GM19025 (cell line): ENCODE measurements at regions not wholly inside any gene's neighbourhood (a gene's known extent, or its start where the extent isn't known, plus 50 kb on each side); places are given as distances from the start of the nearest gene placed in this dataset.

Source experiments
- ATAC-seq: cut with Tn5 transposase; IDR thresholded peaks from one replicate; pipeline ENCODE4 v1.9.1; 2021; ENCODE audit warnings: mild to moderate bottlenecking, low read depth, moderate library complexity; ENCODE audit not compliant: unreplicated experiment

GRCh38 chr2:129103936-129104878 is 785.5 kb upstream of the HS6ST1 start:
- no peak for ATAC-seq

DNA sequence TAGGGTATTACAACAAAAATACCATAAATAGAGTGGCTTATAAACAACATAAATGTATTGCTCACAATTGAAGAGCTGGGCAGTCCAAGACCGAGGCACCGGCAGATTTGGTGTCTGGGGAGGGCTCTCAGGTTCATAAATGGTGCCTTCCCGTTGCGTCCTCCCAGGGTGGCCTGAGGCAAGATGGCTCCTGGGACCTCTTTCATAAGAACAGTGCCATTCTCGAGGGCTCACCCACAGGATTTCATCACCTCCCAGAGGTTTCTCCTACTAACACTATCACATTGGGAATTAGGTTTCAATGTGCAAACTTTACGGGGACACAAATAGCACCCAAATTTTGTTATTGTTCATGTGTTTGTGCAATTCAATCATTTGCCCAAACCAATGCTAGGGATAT is 793.5 kb upstream of the HS6ST1 start:
- ATAC-seq: no peak

DNA sequence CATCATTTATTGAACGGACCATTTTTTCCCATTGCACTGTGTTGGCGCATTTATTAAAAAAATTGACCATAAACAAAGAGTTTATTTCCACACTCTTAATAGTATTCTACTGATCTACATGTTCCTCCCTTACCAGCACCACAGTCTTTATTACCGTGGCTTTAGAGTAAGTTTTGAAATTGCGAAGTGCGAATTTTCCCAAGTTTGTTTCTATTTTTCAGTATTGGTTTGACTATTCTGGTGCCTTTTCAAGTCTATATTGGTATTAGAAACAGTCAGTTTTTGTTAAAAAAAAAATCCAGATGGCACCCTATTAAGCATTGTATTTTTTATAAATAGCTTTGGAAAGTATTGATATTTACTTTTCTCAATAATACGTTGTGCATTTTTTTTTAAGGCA is 795.1 kb upstream of the HS6ST1 start:
- no peak for ATAC-seq

GRCh38 chr2:129117434-129117833 is 798.8 kb upstream of the HS6ST1 start:
- no peak for ATAC-seq

DNA sequence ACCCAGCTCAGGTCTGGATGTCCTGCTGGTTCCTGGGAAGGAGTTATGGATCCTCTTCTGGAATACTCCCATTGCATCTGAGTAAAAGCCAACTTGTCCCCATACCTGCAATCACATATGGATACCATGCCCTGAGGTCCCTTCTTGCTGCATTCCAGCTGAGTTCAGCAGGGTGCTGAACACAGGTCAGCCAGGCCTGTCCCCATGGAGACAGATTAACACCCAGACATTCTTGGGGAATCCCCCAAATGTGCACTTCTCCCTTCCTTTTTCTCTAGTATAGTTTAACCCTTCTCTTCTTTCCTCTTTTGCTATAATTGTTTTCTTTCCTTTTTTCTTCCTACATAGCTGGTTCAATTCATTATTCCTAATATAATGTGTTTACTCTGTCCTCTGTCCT is 799.6 kb upstream of the HS6ST1 start:
- ATAC-seq: peak; percentile 51

DNA sequence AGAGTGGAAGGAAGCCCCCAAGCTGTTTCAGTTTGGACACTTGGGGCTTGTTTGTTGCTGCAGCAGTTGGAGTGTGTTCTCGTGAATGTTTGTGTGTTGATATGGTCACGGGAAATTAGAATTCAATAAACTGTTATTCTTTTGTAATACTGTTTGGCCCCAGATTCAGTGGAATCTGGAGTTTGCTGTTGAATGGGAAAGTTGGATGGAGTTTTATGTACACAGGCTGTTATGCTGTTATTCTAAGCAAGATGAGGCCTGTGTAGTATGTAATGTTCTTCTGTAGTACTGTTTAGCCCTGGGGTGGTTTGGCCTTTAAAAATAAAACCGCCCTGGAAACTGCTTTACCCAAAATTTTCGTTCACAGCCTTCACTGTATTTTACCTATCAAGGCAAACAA is 810.4 kb upstream of the HS6ST1 start:
- no peak for ATAC-seq

- ATAC-seq: no peak
Measured at GRCh38 chr2:129133692-129134641, 815.3 kb upstream of the HS6ST1 start.

- no peak for ATAC-seq
Measured at GRCh38 chr2:129135017-129135416, 816.3 kb upstream of the HS6ST1 start.

DNA sequence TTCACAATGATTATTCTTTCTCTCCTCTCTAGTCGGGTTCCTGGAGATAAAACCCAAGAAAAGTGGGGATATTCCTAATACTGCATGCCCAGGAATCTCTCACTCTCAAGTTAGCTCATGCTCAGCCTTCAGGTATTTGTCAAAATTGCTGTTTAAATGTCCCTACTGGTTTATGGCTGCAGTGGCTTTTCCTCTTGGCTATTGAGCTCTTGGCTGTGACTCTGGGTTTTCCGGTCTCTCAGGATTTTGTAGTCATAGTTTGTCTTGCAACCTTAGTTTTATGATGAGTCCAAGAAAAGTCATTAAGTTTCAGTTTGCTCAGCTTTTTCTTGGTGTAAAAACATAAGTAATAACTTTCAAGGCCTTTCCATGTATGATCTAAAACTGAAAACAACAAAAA is 820.7 kb upstream of the HS6ST1 start:
- no peak for ATAC-seq

DNA sequence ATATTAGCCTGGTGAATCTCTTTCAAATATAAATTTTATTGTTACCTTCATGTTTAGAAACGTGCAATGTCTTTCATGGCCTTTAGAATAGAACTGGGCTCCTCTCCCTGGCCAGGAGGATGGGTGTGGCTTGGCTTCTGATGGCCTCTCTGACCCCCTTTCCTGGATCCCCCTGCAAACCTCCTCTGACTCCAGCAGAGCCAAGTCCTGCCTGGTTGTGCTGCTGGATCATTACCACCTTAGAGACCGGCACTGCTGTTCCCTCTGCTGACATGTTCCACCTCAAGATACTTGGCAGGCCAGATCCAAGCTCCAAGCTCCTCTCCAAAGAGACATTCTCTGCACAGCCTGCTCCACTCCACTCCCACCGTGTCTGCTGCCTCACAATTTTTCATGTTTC is 823.8 kb upstream of the HS6ST1 start:
- no peak for ATAC-seq

- no peak for ATAC-seq
Measured at GRCh38 chr2:129144082-129144791, 825.6 kb upstream of the HS6ST1 start.

- no peak for ATAC-seq
Measured at GRCh38 chr2:129152514-129152913, 827.0 kb upstream of the RAB6C start.

DNA sequence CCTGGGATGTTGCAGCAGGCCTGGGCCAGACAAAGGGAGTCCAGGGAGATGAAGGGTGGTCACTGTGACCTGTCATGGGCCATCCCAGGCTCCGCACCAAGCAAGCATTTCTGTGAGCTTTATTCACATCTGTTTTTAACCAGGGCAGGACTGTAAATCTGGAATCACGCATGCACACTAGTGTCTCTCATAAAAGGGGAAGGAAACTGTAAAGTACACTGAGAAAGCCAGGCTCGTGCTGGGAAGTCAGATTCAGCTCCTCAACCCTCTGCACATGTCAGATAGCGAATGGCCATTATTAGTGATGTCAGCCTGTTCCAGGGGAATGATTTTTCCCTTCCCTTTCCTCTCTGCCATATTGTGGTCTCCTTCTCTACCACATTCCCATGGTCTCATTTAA is 818.6 kb upstream of the RAB6C start:
- ATAC-seq: no peak

- no peak for ATAC-seq
Measured at GRCh38 chr2:129164220-129164949, 815.1 kb upstream of the RAB6C start.

DNA sequence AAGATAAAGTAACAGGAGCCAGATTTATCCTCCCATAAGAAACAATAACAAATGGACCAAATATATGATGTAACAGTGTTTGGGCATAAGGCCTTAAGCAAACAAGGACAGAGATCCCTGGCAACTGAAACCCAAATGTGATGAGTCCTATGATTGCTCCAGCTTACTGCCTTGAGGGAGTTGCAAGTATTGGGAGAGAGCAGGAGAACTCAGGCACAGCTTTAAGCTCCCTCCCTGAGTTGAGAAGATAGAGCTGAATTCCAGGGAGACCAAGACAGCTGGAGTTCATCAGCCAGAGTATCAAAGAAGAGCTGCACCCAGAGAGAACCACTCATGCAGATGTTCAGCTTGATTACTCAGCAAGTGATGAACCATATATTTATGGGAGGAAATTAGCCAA is 814.5 kb upstream of the RAB6C start:
- no peak for ATAC-seq

GRCh38 chr2:129167456-129167855 is 812.0 kb upstream of the RAB6C start:
- ATAC-seq: no peak

- ATAC-seq: no peak
Measured at GRCh38 chr2:129170570-129170969, 808.9 kb upstream of the RAB6C start.

DNA sequence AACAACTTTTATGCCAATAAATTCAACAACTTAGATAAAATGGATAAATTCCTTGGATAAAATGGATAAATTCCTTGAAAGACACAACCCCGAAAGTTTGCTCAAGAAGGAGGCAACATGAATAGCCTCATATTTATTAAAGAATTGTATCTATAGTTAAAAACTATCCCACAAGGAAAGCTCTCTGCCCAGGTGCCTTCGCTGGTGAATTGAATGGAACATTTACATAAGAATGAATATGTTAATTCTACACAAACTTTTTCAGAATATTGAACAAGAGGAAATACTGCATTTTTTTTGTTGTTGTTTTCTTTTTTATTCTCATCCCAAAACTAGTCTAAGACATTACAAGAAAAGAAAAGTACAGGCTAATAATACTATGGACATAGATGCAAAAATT is 805.3 kb upstream of the RAB6C start:
- ATAC-seq: no peak

DNA sequence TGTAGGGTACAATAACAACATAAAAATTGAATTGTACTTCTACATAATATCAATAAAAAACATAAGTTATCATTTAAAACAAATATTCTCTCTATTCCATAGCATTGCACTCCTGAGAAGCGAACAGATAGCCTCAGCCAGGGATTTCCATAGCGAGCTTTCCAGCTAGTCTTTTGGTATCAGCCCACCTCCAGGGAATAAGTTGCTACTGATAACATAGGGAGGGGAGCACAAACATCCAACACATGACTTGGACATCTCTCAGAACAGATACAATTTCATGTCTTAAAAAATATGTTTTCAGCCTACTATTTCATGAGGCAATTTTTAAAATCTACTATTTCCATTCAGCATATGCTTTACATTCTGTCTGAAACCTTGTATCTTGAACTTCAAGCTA is 804.4 kb upstream of the RAB6C start:
- ATAC-seq: no peak

- ATAC-seq: no peak
Measured at GRCh38 chr2:129176375-129176774, 803.1 kb upstream of the RAB6C start.
